ENCODE measurements at regions not wholly inside any gene's neighbourhood (a gene's known extent, or its start where the extent isn't known, plus 50 kb on each side); places are given as distances from the start of the nearest gene placed in this dataset.

DNA sequence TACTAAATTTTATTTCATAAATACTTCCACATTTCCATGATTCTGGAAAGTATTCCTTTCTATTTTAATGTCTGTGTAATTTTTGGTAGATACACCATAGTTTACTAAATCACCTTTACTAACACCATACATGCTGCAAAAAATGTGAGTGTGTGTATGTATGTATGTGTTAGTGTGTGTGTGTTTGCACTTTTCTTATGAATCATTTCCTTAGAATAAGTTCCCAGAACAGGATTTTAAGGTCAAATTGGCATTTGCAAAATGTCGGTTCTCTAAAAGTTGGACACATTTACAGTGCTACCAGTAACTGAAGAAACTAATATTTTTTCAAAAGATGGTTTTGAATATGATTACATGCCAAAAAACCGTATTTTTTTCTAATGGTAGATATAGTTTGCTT is 137.1 kb downstream of the CYB561 start:
- TF ChIP-seq, protein P1, sequence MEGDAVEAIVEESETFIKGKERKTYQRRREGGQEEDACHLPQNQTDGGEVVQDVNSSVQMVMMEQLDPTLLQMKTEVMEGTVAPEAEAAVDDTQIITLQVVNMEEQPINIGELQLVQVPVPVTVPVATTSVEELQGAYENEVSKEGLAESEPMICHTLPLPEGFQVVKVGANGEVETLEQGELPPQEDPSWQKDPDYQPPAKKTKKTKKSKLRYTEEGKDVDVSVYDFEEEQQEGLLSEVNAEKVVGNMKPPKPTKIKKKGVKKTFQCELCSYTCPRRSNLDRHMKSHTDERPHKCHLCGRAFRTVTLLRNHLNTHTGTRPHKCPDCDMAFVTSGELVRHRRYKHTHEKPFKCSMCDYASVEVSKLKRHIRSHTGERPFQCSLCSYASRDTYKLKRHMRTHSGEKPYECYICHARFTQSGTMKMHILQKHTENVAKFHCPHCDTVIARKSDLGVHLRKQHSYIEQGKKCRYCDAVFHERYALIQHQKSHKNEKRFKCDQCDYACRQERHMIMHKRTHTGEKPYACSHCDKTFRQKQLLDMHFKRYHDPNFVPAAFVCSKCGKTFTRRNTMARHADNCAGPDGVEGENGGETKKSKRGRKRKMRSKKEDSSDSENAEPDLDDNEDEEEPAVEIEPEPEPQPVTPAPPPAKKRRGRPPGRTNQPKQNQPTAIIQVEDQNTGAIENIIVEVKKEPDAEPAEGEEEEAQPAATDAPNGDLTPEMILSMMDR (conservative IDR thresholded peaks at IDR 0.05) = no peak
- no peak for TF ChIP-seq ZFX (IDR thresholded peaks at IDR 0.05)
- H3K27ac ChIP-seq = no peak overlapping the region

DNA sequence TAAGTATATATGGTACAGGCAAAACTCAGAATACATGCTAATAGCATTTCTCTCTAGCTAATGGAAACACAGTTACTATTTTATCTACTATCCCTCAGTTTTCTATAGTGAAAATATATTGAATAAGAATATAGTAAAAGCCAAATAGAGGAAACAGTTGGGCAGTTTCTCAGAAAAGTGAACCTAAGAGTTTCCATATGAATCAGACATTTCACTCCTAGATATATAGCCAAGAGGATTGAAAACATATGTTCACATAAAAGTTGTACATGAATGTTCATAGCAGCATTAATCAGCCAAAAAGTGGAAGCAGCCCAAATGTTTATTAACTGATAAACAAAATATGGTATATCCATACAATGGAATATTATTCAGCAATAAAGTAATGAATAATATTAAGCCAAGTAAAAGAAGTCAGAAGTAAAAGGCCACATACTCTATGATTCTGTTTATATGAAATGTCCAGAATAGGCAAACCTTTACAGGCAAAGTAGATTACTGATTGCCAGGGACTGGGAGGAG is 134.6 kb downstream of the CYB561 start:
- TF ChIP-seq, protein P1 (conservative IDR thresholded peaks at IDR 0.05) = no peak
- no peak for TF ChIP-seq ZFX (IDR thresholded peaks at IDR 0.05)
- H3K27ac ChIP-seq = no peak overlapping the region

DNA sequence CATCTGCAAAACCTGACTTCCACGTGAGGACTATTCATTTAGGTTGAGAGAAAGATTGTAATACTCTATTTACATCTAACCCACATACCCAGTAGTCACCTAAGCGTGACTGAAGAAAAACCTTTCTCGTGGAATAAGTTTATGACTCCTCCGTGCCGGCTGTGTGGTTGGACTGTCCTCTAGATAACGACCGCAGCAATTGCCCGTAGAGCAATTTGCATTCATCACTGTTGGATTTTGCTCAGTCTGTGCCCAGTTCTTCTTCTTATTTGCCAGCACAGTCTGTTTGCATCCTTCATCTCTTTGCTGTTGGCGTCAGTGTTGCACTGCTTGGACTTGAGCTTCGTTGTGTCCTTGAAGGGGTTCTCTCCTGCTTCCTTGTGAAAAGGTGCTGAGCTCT is 131.3 kb downstream of the CYB561 start:
- TF ChIP-seq, protein P1 (conservative IDR thresholded peaks at IDR 0.05) = no peak
- TF ChIP-seq ZFX (IDR thresholded peaks at IDR 0.05) = no peak
- H3K27ac ChIP-seq = no peak overlapping the region

DNA sequence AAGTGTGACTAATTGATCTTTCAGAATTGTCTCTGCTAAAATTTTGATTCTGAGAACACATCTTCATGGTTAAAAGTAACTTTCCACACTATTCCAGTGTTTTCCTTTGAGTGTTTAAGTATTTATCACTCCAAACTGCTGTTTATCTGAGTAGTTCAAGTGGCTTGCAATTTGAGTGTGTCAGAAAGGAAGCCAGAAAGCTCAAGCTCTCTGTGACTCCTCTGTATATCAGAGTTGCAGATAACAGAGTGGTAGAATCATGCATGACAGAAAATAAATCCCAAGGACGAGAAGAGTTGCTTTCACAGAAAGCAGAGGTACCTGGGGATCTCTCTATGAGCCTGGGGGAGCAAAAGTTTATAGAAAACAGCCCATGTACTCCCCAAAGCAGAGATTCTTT is 130.0 kb downstream of the CYB561 start:
- TF ChIP-seq, protein P1 (conservative IDR thresholded peaks at IDR 0.05) = no peak
- TF ChIP-seq ZFX (IDR thresholded peaks at IDR 0.05) = no peak
- H3K27ac ChIP-seq = no peak overlapping the region

DNA sequence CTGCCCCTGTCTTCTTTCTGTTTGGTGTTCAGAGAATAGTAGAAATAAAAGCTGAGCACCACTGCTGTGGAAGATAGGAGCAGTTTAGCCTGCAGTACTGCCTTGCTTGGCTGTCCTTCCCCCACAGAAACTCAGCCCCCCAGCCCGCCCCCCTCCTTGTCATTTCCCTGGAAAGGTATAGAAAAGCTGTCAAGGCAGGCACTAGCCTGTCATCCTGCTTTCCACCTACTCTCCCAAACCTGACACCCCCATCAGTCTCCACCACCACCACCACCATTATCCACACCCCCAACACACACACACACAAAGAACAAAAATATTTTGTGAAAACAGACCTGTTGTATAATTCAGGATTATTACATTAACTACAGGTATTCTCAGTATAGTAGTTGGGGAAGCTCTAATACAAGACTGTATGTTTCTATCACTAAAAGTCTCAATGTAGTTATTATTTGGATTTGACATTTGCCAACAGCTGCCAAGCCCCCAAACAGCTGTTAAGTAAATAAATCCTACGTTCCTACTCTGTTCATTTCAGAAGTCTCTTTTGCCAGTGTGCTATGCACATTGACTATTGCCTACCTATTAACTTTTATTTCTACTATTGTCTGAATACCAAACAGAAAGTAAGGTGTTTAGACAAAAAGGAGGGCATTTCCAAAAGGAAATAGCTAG is 128.8 kb downstream of the CYB561 start:
- TF ChIP-seq, protein P1 (conservative IDR thresholded peaks at IDR 0.05) = no peak
- TF ChIP-seq ZFX (IDR thresholded peaks at IDR 0.05) = no peak
- H3K27ac ChIP-seq = no peak overlapping the region

DNA sequence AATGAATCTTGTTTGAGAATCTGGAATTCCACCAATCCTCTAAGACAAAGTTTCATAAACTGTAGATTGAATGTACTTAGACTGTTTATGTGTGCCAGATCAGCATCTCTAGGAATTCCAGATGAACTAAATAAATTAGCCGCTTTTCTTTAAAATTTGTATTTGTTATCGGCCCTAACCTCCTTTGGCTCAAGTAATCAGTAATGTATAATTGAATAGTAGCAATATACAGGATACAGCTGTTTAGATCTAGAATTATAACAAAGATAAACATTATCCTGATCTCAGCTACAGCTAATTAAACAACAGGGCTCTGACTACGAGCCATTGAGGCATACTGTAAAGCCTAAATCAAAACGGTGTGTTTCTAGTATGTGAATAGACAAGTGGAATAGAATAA is 120.3 kb downstream of the CYB561 start:
- H3K27ac ChIP-seq = no peak overlapping the region
- no peak for TF ChIP-seq ZFX (IDR thresholded peaks at IDR 0.05)

DNA sequence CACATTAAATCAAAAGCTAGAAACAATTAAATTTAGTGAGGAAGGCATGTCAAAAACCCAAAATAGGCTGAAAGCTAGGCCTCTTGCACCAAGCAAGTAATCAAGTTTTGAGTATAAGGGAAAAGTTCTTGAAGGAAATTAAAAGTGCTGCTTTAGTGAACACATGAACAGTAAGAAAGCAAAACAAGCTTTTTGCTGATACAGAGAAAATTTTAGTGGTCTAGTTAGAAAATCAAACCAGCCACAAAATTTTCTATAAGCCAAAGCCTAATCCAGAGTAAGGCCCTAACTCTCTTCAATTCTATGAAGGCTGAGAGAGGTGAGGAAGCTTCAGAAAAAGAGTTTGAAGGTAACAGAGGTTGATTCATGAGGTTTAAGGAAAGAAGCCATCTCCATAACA is 116.2 kb downstream of the CYB561 start:
- TF ChIP-seq ZFX (IDR thresholded peaks at IDR 0.05) = no peak
- TF ChIP-seq, protein P1 (conservative IDR thresholded peaks at IDR 0.05) = no peak

More for the DNA sequence above, 116.2 kb downstream of the CYB561 start:
- no peak overlapping the region for H3K27ac ChIP-seq

All from C4-2B (cell line).